Lung (tissue), 11 donors: ENCODE measurements at regions not wholly inside any gene's neighbourhood (a gene's known extent, or its start where the extent isn't known, plus 50 kb on each side); places are given as distances from the start of the nearest gene placed in this dataset.
"Not testable (repeated sequence)": the region's sequence is repeated elsewhere in the genome, so short reads cannot be mapped to it uniquely, and the experiment has no call there.

Source experiments
- ATAC-seq: fragments of 200-7000 bp; cut with Tn5 transposase; one replicate; pipeline ENCODE4 v1.9.1; 2020; ENCODE audit warnings: moderate number of reproducible peaks; ENCODE audit not compliant: insufficient read depth, low FRiP score
- DNase-seq, 3 donors: peaks; one replicate each; pipeline ENCODE4 v3.0.0-alpha.2; 2013 to 2017
- H3K27ac ChIP-seq, 2 donors: one replicate each; pipeline ENCODE4 v1.5.1; 2013; ENCODE audit warnings: mild to moderate bottlenecking in 2 of 2, moderate library complexity in 2 of 2, control low read depth in 1 of 2, inconsistent platforms in 1 of 2, low read depth in 1 of 2, low read length in 1 of 2
- H3K27me3 ChIP-seq, 3 donors: one replicate each; pipeline ENCODE4 v1.5.1; 2013; ENCODE audit warnings: low read length in 2 of 3; ENCODE audit not compliant: control insufficient read depth in 3 of 3, insufficient read depth in 3 of 3
- H3K36me3 ChIP-seq, 4 donors: one replicate each; pipeline ENCODE4 v1.5.1; 2013; ENCODE audit warnings: low read length in 4 of 4, mild to moderate bottlenecking in 1 of 4, moderate library complexity in 1 of 4; ENCODE audit not compliant: control insufficient read depth in 4 of 4, insufficient read depth in 4 of 4
- H3K4me1 ChIP-seq, 5 donors: one replicate each; pipeline ENCODE4 v1.5.1; 2013; ENCODE audit warnings: low read length in 5 of 5, mild to moderate bottlenecking in 2 of 5, moderate library complexity in 1 of 5; ENCODE audit not compliant: control insufficient read depth in 5 of 5, insufficient read depth in 5 of 5
- H3K4me3 ChIP-seq: one replicate; pipeline ENCODE4 v1.5.1; 2013; ENCODE audit warnings: mild to moderate bottlenecking, control low read depth, moderate library complexity
- H3K9ac ChIP-seq, 2 donors: one replicate each; pipeline ENCODE4 v1.5.1; 2013; ENCODE audit warnings: low read length in 2 of 2, control low read depth in 1 of 2; ENCODE audit not compliant: insufficient read depth in 1 of 2
- H3K9me3 ChIP-seq, 4 donors: one replicate each; pipeline ENCODE4 v1.5.1; 2013; ENCODE audit warnings: low read length in 3 of 4, mild to moderate bottlenecking in 1 of 4, moderate library complexity in 1 of 4; ENCODE audit not compliant: control insufficient read depth in 4 of 4, insufficient read depth in 3 of 4
- WGBS, 2 donors: extraction: QIAGEN DNeasy Blood & Tissue Kit; methylation state at CpG; one replicate each; pipeline ENCODE4 v1.1.7; 2013; 5-methylcytosine and 5-hydroxymethylcytosine counted together
- TF ChIP-seq, protein P1 (sequence below): IDR thresholded peaks from 2 replicates; pipeline ENCODE4 v1.5.1; 2012; ENCODE audit warnings: mild to moderate bottlenecking; ENCODE audit errors: control extremely low read depth, extremely low read depth
- donor health status: control.
- donor health status: control.
- donor health status: Bipolar disorder and iron deficiency.
- donor health status: healthy.
- donor health status: DM: yes; HTN: yes; CAD: no.

DNA sequence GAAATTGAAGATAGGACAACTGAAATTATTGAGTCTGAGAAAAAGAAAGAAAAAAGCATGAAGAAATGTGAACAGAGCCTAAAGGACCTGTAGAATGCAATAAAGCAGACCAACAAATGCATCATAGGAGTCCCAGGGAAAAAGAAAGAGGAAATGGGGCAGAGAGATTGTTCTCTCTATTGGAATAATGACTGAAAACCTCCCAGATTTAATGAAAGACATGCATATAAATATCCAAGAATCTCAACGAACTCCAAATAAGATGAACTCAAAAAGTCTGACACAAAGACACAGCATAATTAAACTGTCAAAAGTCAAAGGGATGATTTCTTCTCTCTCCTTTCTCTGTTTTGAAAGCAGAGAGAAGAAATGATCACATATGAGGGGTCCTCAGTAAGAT is 124.7 kb downstream of the MEX3B start:
- WGBS, 2 donors: 81 to 85% methylated on average over 1 of the region's 1 CpG
- Histone ChIP-seq H3K27me3 (no peaks in the 10 kb centered on the region), H3K27ac (no peak overlapping the region), H3K4me3 (no peak overlapping the region), H3K9ac (no peak overlapping the region), H3K4me1 (no peaks in the 10 kb centered on the region), H3K9me3 (peaks cover 0 to 14% (median 10%) of the 10 kb centered on the region in 4 donors), H3K36me3 (peaks cover 0 to 3% (median 0%) of the 10 kb centered on the region in 4 donors)
- DNase-seq: no peak
- no peak for ATAC-seq
- TF ChIP-seq, protein P1, sequence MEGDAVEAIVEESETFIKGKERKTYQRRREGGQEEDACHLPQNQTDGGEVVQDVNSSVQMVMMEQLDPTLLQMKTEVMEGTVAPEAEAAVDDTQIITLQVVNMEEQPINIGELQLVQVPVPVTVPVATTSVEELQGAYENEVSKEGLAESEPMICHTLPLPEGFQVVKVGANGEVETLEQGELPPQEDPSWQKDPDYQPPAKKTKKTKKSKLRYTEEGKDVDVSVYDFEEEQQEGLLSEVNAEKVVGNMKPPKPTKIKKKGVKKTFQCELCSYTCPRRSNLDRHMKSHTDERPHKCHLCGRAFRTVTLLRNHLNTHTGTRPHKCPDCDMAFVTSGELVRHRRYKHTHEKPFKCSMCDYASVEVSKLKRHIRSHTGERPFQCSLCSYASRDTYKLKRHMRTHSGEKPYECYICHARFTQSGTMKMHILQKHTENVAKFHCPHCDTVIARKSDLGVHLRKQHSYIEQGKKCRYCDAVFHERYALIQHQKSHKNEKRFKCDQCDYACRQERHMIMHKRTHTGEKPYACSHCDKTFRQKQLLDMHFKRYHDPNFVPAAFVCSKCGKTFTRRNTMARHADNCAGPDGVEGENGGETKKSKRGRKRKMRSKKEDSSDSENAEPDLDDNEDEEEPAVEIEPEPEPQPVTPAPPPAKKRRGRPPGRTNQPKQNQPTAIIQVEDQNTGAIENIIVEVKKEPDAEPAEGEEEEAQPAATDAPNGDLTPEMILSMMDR: no peak

DNA sequence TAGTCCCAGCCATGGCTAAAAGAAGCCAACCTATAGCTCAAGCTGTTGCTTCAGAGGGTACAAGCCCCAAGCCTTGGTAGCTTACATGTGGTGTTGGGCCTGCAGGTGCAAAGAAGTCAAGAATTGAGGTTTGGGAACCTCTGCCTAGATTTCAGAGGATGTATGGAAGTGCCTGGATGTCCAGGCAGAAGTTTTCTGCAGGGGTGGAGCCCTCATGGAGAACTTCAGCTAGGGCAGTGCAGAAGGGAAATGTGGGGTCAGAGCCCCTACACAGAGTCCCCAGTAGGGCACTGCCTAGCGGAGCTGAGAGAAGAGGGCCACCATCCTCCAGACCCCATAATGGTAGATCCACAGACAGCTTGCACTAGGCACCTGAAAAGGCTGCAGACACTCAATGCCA is 127.1 kb downstream of the MEX3B start:
- peaks cover 0 to 15% (median 0%) of the 10 kb centered on the region in 5 donors for H3K4me1 ChIP-seq
- ATAC-seq, H3K36me3 ChIP-seq, H3K9ac ChIP-seq, H3K27ac ChIP-seq, H3K27me3 ChIP-seq, H3K4me3 ChIP-seq, DNase-seq: not testable (repeated sequence)
- peaks cover 0 to 15% (median 12%) of the 10 kb centered on the region in 4 donors for H3K9me3 ChIP-seq
- 94 to 100% methylated on average over 1 of the region's 1 CpG for WGBS, 2 donors

DNA sequence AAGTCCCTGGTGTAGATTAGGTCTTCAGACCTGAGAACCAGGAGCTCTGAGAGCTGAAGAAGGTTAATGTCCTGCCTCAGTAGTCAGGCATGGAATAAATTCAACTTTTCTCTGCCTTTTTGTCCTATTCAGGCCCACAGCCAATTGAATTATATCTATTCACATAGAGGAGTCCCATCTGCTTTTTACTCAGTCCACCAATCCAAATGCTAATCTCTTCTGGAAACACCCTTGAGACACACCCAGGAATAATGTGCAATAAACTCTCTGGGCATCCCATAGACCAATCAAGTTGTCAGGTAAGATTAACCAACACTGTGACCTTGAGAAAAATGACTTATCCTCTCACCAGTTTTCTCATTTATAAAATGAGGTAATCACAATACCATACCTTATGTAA is 129.4 kb downstream of the MEX3B start:
- peaks cover 0 to 3% (median 0%) of the 10 kb centered on the region in 4 donors for H3K36me3 ChIP-seq
- DNase-seq (no peak), ATAC-seq (no peak)
- TF ChIP-seq, protein P1: no peak
- peaks cover 0 to 15% (median 11%) of the 10 kb centered on the region in 4 donors for H3K9me3 ChIP-seq
- no peak overlapping the region for H3K4me3 ChIP-seq
- no peak overlapping the region for H3K9ac ChIP-seq
- peaks cover 0 to 2% (median 0%) of the 10 kb centered on the region in 3 donors for H3K27me3 ChIP-seq
- no peak overlapping the region for H3K27ac ChIP-seq
- H3K4me1 ChIP-seq: peaks cover 0 to 24% (median 7%) of the 10 kb centered on the region in 5 donors

DNA sequence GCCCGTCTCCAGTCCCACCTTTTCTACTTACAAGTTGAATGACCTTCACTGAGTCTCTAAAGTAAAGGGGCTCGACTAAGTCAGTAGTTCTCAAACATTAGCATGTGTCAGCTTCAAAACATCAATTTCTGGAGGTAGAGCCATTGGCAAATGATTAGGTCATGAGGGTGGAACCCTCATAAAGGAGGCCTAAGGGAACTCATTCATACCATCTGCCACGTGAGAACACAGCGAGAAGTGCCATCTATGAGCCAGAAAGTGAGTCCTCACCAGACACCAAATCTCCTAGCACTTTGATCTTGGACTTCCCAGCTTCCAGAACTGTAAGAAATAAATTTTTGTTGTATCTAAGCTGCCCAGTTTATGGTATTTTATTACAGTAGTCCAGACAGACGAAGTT is 129.8 kb downstream of the MEX3B start:
- WGBS, 2 donors: 78 to 83% methylated on average over 5 of the region's 5 CpGs
- peaks cover 0 to 2% (median 0%) of the 10 kb centered on the region in 3 donors for H3K27me3 ChIP-seq
- H3K4me3 ChIP-seq: no peak overlapping the region
- peaks cover 0 to 15% (median 7%) of the 10 kb centered on the region in 4 donors for H3K9me3 ChIP-seq
- TF ChIP-seq, protein P1: no peak
- no peak overlapping the region for H3K27ac ChIP-seq
- no peak overlapping the region for H3K9ac ChIP-seq
- peaks cover 0 to 29% (median 11%) of the 10 kb centered on the region in 5 donors for H3K4me1 ChIP-seq
- DNase-seq: no peak
- no peak for ATAC-seq
- H3K36me3 ChIP-seq: peaks cover 0 to 3% (median 0%) of the 10 kb centered on the region in 4 donors
